GM12892 (cell line): ENCODE measurements at regions not wholly inside any gene's neighbourhood (a gene's known extent, or its start where the extent isn't known, plus 50 kb on each side); places are given as distances from the start of the nearest gene placed in this dataset.

Source experiments
- POLR2A ChIP-seq: IDR thresholded peaks from 2 replicates; pipeline ENCODE4 v1.6.1; 2011; ENCODE audit warnings: low read depth, low read length, control low read depth
- POLR2AphosphoS5 ChIP-seq: IDR thresholded peaks from 2 replicates; pipeline ENCODE4 v1.6.1; 2011; ENCODE audit warnings: low read depth, low read length, control low read depth

DNA sequence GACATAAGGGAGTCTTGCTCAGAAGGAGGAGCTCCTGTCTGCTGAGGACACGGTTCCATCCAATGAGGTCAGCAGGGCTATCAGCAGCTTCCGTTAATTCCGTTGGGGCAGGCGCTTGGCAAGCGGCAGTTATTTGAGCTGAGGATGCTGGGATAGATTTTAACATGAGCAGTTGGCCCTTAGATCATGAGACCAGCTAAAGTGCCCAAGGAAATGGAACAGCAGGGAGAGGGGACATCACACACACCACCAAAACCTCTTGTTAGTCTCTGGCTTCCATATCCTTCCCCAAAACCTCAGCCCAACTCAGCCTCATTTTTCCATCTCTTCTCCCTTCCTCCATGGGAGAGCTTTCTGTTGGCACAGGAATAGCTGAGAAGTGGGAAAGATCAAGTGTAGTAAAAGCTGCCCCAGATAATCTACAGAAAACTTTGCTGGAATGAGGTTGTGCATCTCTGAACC lies 138.7 kb upstream of the PZP start:
- no peak for TF ChIP-seq POLR2A
- TF ChIP-seq POLR2AphosphoS5: no peak
